ENCODE measurements at regions not wholly inside any gene's neighbourhood (a gene's known extent, or its start where the extent isn't known, plus 50 kb on each side); places are given as distances from the start of the nearest gene placed in this dataset.
"Not testable (repeated sequence)": the region's sequence is repeated elsewhere in the genome, so short reads cannot be mapped to it uniquely, and the experiment has no call there.

DNA sequence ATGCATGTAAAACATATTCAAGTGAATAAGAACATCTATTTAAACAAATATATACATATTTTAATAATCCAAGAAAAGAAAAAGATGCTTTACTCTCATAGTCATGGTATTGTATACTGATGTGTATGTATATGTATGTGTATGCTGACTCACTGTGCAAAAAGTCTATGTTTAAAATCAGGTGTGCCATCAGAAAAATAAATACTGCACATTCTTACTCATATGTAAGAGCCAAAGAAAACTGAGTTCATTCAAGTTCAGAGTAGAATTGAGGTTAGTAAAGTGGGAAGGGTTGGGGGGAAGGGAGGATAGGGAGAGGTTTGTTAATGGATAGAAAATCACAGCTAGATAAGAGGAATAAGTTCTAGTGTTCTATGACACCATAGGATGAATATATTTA lies 403.9 kb upstream of the SMIM31 start:
- DNase-seq (ENCODE audit: low read depth in 1 of 2, low spot score in 1 of 2): no peak
- no peaks in the 10 kb centered on the region for H3K9me3 ChIP-seq (ENCODE audit: low read depth)
- no peaks in the 10 kb centered on the region for H3K27me3 ChIP-seq
- no peaks in the 10 kb centered on the region for H3K36me3 ChIP-seq
- TF ChIP-seq, protein P1, sequence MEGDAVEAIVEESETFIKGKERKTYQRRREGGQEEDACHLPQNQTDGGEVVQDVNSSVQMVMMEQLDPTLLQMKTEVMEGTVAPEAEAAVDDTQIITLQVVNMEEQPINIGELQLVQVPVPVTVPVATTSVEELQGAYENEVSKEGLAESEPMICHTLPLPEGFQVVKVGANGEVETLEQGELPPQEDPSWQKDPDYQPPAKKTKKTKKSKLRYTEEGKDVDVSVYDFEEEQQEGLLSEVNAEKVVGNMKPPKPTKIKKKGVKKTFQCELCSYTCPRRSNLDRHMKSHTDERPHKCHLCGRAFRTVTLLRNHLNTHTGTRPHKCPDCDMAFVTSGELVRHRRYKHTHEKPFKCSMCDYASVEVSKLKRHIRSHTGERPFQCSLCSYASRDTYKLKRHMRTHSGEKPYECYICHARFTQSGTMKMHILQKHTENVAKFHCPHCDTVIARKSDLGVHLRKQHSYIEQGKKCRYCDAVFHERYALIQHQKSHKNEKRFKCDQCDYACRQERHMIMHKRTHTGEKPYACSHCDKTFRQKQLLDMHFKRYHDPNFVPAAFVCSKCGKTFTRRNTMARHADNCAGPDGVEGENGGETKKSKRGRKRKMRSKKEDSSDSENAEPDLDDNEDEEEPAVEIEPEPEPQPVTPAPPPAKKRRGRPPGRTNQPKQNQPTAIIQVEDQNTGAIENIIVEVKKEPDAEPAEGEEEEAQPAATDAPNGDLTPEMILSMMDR (IDR thresholded peaks at IDR 0.05; ENCODE audit: low read depth, low read length): no peak
- no peak overlapping the region for H3K27ac ChIP-seq
- no peaks in the 10 kb centered on the region for H3K4me1 ChIP-seq (ENCODE audit: low read depth)
- no peak overlapping the region for H3K4me3 ChIP-seq

DNA sequence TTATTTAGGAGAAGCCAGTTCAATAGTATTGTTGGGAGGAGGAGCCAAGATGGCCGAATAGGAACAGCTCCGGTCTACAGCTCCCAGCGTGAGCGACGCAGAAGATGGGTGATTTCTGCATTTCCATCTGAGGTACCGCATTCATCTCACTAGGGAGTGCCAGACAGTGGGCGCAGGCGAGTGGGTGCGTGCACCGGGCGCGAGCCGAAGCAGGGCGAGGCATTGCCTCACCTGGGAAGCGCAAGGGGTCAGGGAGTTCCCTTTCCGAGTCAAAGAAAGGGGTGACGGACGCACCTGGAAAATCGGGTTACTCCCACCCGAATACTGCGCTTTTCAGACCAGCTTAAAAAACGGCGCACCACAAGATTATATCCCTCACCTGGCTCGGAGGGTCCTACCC lies 403.2 kb upstream of the SMIM31 start:
- not testable (repeated sequence) for H3K36me3 ChIP-seq; H3K27ac ChIP-seq; H3K9me3 ChIP-seq (ENCODE audit: low read depth); DNase-seq (ENCODE audit: low read depth in 1 of 2, low spot score in 1 of 2); H3K4me3 ChIP-seq; H3K27me3 ChIP-seq; H3K4me1 ChIP-seq (ENCODE audit: low read depth)

DNA sequence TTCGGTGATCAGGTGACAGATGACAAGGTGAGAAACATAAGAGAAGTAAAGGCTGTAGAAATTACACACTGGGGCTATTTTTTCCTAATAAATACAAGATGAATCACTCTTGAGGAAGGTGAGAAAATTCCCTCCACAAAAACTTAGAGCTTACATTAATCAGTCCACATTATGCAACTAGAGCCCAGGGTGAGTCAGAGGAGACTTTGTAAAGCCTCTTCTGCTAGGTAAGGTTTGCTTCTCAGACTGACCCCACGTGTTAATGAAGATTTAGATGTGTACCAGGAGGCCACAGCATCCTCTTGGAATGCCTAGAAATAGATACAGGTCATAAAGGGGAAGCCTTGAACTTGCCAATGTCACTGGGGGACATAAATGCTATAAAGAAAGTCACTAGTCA lies 396.0 kb upstream of the SMIM31 start:
- H3K4me3 ChIP-seq: no peak overlapping the region
- no peaks in the 10 kb centered on the region for H3K36me3 ChIP-seq
- no peaks in the 10 kb centered on the region for H3K27me3 ChIP-seq
- H3K27ac ChIP-seq: no peak overlapping the region
- DNase-seq (ENCODE audit: low read depth in 1 of 2, low spot score in 1 of 2): no peak
- TF ChIP-seq, protein P1 (IDR thresholded peaks at IDR 0.05; ENCODE audit: low read depth, low read length): no peak
- H3K9me3 ChIP-seq (ENCODE audit: low read depth): no peaks in the 10 kb centered on the region
- peaks cover 4% of the 10 kb centered on the region for H3K4me1 ChIP-seq (ENCODE audit: low read depth)

GRCh38 chr4:164358400-164358799 lies 395.5 kb upstream of the SMIM31 start:
- H3K4me1 ChIP-seq (ENCODE audit: low read depth): peaks cover 8% of the 10 kb centered on the region
- H3K36me3 ChIP-seq: no peaks in the 10 kb centered on the region
- DNase-seq (ENCODE audit: low read depth in 1 of 2, low spot score in 1 of 2): no peak
- H3K4me3 ChIP-seq: no peak overlapping the region
- TF ChIP-seq, protein P1 (IDR thresholded peaks at IDR 0.05; ENCODE audit: low read depth, low read length): no peak
- H3K9me3 ChIP-seq (ENCODE audit: low read depth): no peaks in the 10 kb centered on the region
- no peaks in the 10 kb centered on the region for H3K27me3 ChIP-seq
- no peak overlapping the region for H3K27ac ChIP-seq

GRCh38 chr4:164359881-164360280 lies 394.1 kb upstream of the SMIM31 start:
- Histone ChIP-seq H3K4me1 (ENCODE audit: low read depth) (peaks cover 13% of the 10 kb centered on the region), H3K4me3 (no peak overlapping the region), H3K27ac (no peak overlapping the region), H3K36me3 (no peaks in the 10 kb centered on the region), H3K9me3 (ENCODE audit: low read depth) (no peaks in the 10 kb centered on the region), H3K27me3 (no peaks in the 10 kb centered on the region)
- TF ChIP-seq, protein P1 (IDR thresholded peaks at IDR 0.05; ENCODE audit: low read depth, low read length): no peak
- DNase-seq (ENCODE audit: low read depth in 1 of 2, low spot score in 1 of 2): no peak

DNA sequence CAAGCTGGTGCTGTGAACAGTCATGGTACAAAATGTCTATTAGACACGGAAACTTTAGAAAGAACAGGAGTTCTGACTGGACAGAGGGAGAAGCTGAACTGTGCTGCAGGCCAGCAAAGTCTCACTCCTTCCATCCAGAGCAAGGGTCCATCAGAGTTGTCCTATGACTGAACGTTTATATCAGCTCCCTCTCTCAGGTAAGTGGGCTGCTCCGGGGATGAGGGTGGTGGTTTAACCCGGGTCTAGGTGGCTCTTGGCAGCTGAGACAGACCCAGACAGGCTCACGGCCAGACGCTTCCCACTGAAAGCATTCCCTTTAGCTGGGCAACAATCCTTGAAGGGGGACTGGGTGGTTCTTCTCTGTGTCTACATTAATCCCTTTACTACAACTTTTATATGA lies 385.0 kb upstream of the SMIM31 start:
- no peak overlapping the region for H3K4me3 ChIP-seq
- H3K27ac ChIP-seq: no peak overlapping the region
- no peak for DNase-seq (ENCODE audit: low read depth in 1 of 2, low spot score in 1 of 2)
- no peaks in the 10 kb centered on the region for H3K27me3 ChIP-seq
- H3K4me1 ChIP-seq (ENCODE audit: low read depth): no peaks in the 10 kb centered on the region
- TF ChIP-seq, protein P1 (IDR thresholded peaks at IDR 0.05; ENCODE audit: low read depth, low read length): no peak
- H3K36me3 ChIP-seq: no peaks in the 10 kb centered on the region
- no peaks in the 10 kb centered on the region for H3K9me3 ChIP-seq (ENCODE audit: low read depth)
